ENCODE measurements at regions not wholly inside any gene's neighbourhood (a gene's known extent, or its start where the extent isn't known, plus 50 kb on each side); places are given as distances from the start of the nearest gene placed in this dataset.

DNA sequence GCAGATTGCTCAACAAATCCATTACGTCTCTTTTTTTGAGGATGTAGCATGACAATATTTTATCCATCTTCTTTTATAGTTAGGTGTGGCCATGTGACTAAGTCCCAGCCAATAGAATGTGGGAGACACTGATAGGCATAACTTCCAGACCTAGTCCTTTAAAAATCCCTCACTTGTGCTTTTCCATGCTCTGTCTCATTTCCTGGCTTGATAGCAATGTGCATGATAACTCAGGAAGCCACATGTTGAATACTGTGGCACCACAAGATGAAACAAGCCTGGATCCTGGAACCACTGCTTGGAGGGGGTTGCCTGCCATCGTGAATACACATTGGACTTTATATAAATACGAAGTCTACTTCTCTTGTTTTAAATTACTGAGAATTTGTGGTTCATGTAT, 184.0 kb upstream of the NEIL3 start:
- no peak for FAIRE-seq
- Histone ChIP-seq H3K9me1 (replicated peaks; ENCODE audit: control insufficient read depth, extremely low read depth, insufficient read depth, low read length) (no peaks in the 10 kb centered on the region), H4K20me1 (replicated peaks; ENCODE audit: control insufficient read depth, extremely low read depth, insufficient read depth, low read length) (no peaks in the 10 kb centered on the region), H3K27me3 (ENCODE audit: control insufficient read depth in 2 of 2, insufficient read depth in 2 of 2, low read length in 2 of 2) (no peaks in the 10 kb centered on the region), H3K4me3 (replicated peaks in 1 of 3; ENCODE audit: insufficient read depth in 1 of 3, low read depth in 1 of 3, low read length in 3 of 3) (no peak overlapping the region), H3K4me2 (ENCODE audit: insufficient read depth, low read length) (no peak overlapping the region), H3K27ac (ENCODE audit: insufficient read depth, low read depth, low read length) (no peak overlapping the region), H3K4me1 (ENCODE audit: control insufficient read depth, extremely low read depth, insufficient read depth, low read length) (peaks cover 19% of the 10 kb centered on the region), H2AFZ (ENCODE audit: low read depth, low read length) (peak overlapping the region; percentile 1), H3K36me3 (ENCODE audit: control insufficient read depth in 2 of 2, extremely low read depth in 1 of 2, insufficient read depth in 2 of 2, low read length in 2 of 2) (no peaks in the 10 kb centered on the region), H3K9me3 (replicated peaks; ENCODE audit: control insufficient read depth, insufficient read depth, low read length) (no peaks in the 10 kb centered on the region), H3K79me2 (ENCODE audit: control insufficient read depth, insufficient read depth, low read length) (no peaks in the 10 kb centered on the region), H3K9ac (replicated peaks; ENCODE audit: extremely low read depth, insufficient read depth, low read length) (no peak overlapping the region)
- POLR2A ChIA-PET, result no interaction called here
- intact Hi-C loops (cut with micrococcal nuclease) (loop anchor here (5.0 to 10.0 kb wide), 2 partner anchors 199 to 333 kb away; partner anchors contain the start of gene VEGFC), dilution Hi-C loops (cut with MboI; ENCODE audit: extremely low pct_ligation_motif_present, low sequenced_read_pairs) (no loop called here)
- CTCF ChIA-PET, result no interaction called here
- DNase-seq (ENCODE audit: low read depth, low spot score), result peak; percentile 12
- TF ChIP-seq MYC (IDR thresholded peaks at IDR 0.05; ENCODE audit: low read depth, low read length) (no peak), FOS (IDR thresholded peaks at IDR 0.05; ENCODE audit: borderline replicate concordance, insufficient read depth, low read length) (peak; percentile 12), JUN (IDR thresholded peaks at IDR 0.05; ENCODE audit: borderline replicate concordance, insufficient read depth, insufficient read length, low read depth) (no peak), GATA2 (IDR thresholded peaks at IDR 0.05; ENCODE audit: insufficient read depth, insufficient read length, low read depth, low read length) (peak; percentile 16), POLR2A (IDR thresholded peaks at IDR 0.05; ENCODE audit: low read depth, low read length) (no peak), EZH2 (IDR thresholded peaks at IDR 0.05; ENCODE audit: borderline replicate concordance, low read depth, low read length, severe bottlenecking) (no peak)
- TF ChIP-seq, protein P1, sequence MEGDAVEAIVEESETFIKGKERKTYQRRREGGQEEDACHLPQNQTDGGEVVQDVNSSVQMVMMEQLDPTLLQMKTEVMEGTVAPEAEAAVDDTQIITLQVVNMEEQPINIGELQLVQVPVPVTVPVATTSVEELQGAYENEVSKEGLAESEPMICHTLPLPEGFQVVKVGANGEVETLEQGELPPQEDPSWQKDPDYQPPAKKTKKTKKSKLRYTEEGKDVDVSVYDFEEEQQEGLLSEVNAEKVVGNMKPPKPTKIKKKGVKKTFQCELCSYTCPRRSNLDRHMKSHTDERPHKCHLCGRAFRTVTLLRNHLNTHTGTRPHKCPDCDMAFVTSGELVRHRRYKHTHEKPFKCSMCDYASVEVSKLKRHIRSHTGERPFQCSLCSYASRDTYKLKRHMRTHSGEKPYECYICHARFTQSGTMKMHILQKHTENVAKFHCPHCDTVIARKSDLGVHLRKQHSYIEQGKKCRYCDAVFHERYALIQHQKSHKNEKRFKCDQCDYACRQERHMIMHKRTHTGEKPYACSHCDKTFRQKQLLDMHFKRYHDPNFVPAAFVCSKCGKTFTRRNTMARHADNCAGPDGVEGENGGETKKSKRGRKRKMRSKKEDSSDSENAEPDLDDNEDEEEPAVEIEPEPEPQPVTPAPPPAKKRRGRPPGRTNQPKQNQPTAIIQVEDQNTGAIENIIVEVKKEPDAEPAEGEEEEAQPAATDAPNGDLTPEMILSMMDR (IDR thresholded peaks at IDR 0.05; ENCODE audit: extremely low read depth in 1 of 2, insufficient read depth in 1 of 2, low read depth in 1 of 2, low read length in 2 of 2), result no peak
- no TSS peak for BruUV-seq (replicated peaks)
